GM18519 (cell line): ENCODE measurements at regions not wholly inside any gene's neighbourhood (a gene's known extent, or its start where the extent isn't known, plus 50 kb on each side); places are given as distances from the start of the nearest gene placed in this dataset.
"Not testable (repeated sequence)": the region's sequence is repeated elsewhere in the genome, so short reads cannot be mapped to it uniquely, and the experiment has no call there.

ENCODE experiments used
- ATAC-seq: cut with Tn5 transposase; IDR thresholded peaks from one replicate; pipeline ENCODE4 v1.9.1; 2021; ENCODE audit warnings: mild to moderate bottlenecking, moderate library complexity; ENCODE audit not compliant: unreplicated experiment, low FRiP score

- no peak for ATAC-seq
Observed at GRCh38 chr12:34097213-34097612, 74.9 kb downstream of the ALG10 start.

GRCh38 chr12:34105392-34105933 is 83.2 kb downstream of the ALG10 start:
- no peak for ATAC-seq

GRCh38 chr12:34106172-34106571 is 83.9 kb downstream of the ALG10 start:
- no peak for ATAC-seq

GRCh38 chr12:34107016-34107415 is 84.7 kb downstream of the ALG10 start:
- no peak for ATAC-seq

- no peak for ATAC-seq
Observed at GRCh38 chr12:34107781-34108404, 85.6 kb downstream of the ALG10 start.

- ATAC-seq: no peak
Observed at GRCh38 chr12:34108405-34108803, 86.1 kb downstream of the ALG10 start.

- ATAC-seq: no peak
Observed at GRCh38 chr12:34108967-34109366, 86.7 kb downstream of the ALG10 start.

GRCh38 chr12:34109390-34109789 is 87.1 kb downstream of the ALG10 start:
- no peak for ATAC-seq

- not testable (repeated sequence) for ATAC-seq
Observed at GRCh38 chr12:34109909-34110531, 87.7 kb downstream of the ALG10 start.

GRCh38 chr12:34119366-34119765 is 97.1 kb downstream of the ALG10 start:
- ATAC-seq: no peak

- no peak for ATAC-seq
Observed at GRCh38 chr12:34121360-34121759, 99.1 kb downstream of the ALG10 start.

GRCh38 chr12:34123092-34123491 is 100.8 kb downstream of the ALG10 start:
- ATAC-seq: not testable (repeated sequence)

GRCh38 chr12:34124608-34125007 is 102.3 kb downstream of the ALG10 start:
- ATAC-seq: no peak

GRCh38 chr12:34126239-34126641 is 103.9 kb downstream of the ALG10 start:
- ATAC-seq: no peak

- no peak for ATAC-seq
Observed at GRCh38 chr12:34126805-34127204, 104.5 kb downstream of the ALG10 start.

GRCh38 chr12:34127379-34127778 is 105.1 kb downstream of the ALG10 start:
- ATAC-seq: not testable (repeated sequence)

- no peak for ATAC-seq
Observed at GRCh38 chr12:34142430-34142829, 120.1 kb downstream of the ALG10 start.

GRCh38 chr12:34151019-34151418 is 128.7 kb downstream of the ALG10 start:
- no peak for ATAC-seq

- ATAC-seq: no peak
Observed at GRCh38 chr12:34163443-34163842, 141.1 kb downstream of the ALG10 start.

GRCh38 chr12:34166427-34167060 is 144.2 kb downstream of the ALG10 start:
- ATAC-seq: no peak

GRCh38 chr12:34168507-34168906 is 146.2 kb downstream of the ALG10 start:
- ATAC-seq: not testable (repeated sequence)

GRCh38 chr12:34186492-34186891 is 164.2 kb downstream of the ALG10 start:
- ATAC-seq: no peak
